Ovary (tissue), 7 donors: ENCODE measurements at regions not wholly inside any gene's neighbourhood (a gene's known extent, or its start where the extent isn't known, plus 50 kb on each side); places are given as distances from the start of the nearest gene placed in this dataset.

Source experiments
- DNase-seq, 5 donors: peaks; one replicate each; pipeline ENCODE4 v3.0.0-alpha.2; 2019 to 2020
- H3K27ac ChIP-seq, 2 donors: fragments of 200-600 bp; one replicate each; pipeline versions ENCODE4 v1.5.1 to v1.8.0; 2019 to 2022
- H3K27me3 ChIP-seq: fragments of 200-600 bp; one replicate; pipeline ENCODE4 v1.8.0; 2022
- H3K36me3 ChIP-seq: fragments of 200-600 bp; sonication (generic); one replicate; pipeline ENCODE4 v1.5.1; 2019
- H3K4me1 ChIP-seq: one replicate; pipeline ENCODE4 v1.8.1; 2013; ENCODE audit warnings: mild to moderate bottlenecking, moderate library complexity; ENCODE audit not compliant: insufficient read depth
- H3K4me3 ChIP-seq: fragments of 200-600 bp; sonication (generic); one replicate; pipeline ENCODE4 v1.5.1; 2017
- H3K9me3 ChIP-seq, 2 donors: fragments of 200-600 bp in 1 of 2; sonication (generic) in 1 of 2; one replicate each; pipeline versions ENCODE4 v1.5.1 to v1.8.1; 2013 to 2019; ENCODE audit warnings: mild to moderate bottlenecking in 1 of 2, moderate library complexity in 1 of 2
- CTCF ChIP-seq, 3 donors: fragments of 450-650 bp in 2 of 3; fragments of 200-600 bp in 1 of 3; IDR thresholded peaks; one replicate each; pipeline versions ENCODE4 v1.5.1 to v1.8.0; 2016 to 2022; ENCODE audit warnings: antibody characterized with exemption in 3 of 3, mild to moderate bottlenecking in 1 of 3
- EP300 ChIP-seq: sonication (generic); formaldehyde crosslinking; IDR thresholded peaks from one replicate; pipeline ENCODE4 v1.6.1; 2017; ENCODE audit warnings: antibody characterized with exemption
- POLR2A ChIP-seq: fragments of 450-650 bp; IDR thresholded peaks from one replicate; pipeline ENCODE4 v1.6.1; 2017; ENCODE audit warnings: antibody characterized with exemption, mild to moderate bottlenecking, moderate library complexity
- WGBS, 3 donors: extraction: QIAGEN DNeasy Blood & Tissue Kit in 1 of 3; methylation state at CpG; one replicate each; pipeline versions ENCODE4 v1.1.5 to v1.1.7; 2013 to 2017; 5-methylcytosine and 5-hydroxymethylcytosine counted together
- intact Hi-C, 4 donors: fragments of 100-400 bp; cut with DNase I; formaldehyde crosslinking; loops; one replicate each; pipeline versions ENCODE4 v1.11.0 to v1.15.1; 2022 to 2023
- donor health status: DM: no; HTN: no; CAD: no; lungs with moderate emphysema.
- donor health status: DM: no; HTN: no; CAD: no.
- donor health status: Bipolar disorder and iron deficiency.
- donor health status: DM: no; HTN: no; CAD: no.
- donor health status: DM: yes; HTN: yes; CAD: no.

- Histone ChIP-seq H3K9me3 (no peaks in the 10 kb centered on the region), H3K4me1 (no peaks in the 10 kb centered on the region), H3K4me3 (no peak overlapping the region), H3K27ac (no peak overlapping the region), H3K36me3 (no peaks in the 10 kb centered on the region), H3K27me3 (no peaks in the 10 kb centered on the region)
- WGBS, 3 donors = 50 to 51% (median 51%) methylated on average over 2 of the region's 2 CpGs
- DNase-seq = no peak
- intact Hi-C loops = no loop called here
- no peak for TF ChIP-seq CTCF (IDR thresholded peaks at IDR 0.05)
- no peak for TF ChIP-seq EP300
- TF ChIP-seq POLR2A = no peak
Observed at GRCh38 chrX:139106069-139106468, 394.6 kb upstream of the FGF13 start.

- no peaks in the 10 kb centered on the region for H3K36me3 ChIP-seq
- H3K27me3 ChIP-seq = no peaks in the 10 kb centered on the region
- no peak overlapping the region for H3K27ac ChIP-seq
- DNase-seq = no peak
- intact Hi-C loops = no loop called here
- TF ChIP-seq CTCF (IDR thresholded peaks at IDR 0.05) = no peak
- TF ChIP-seq POLR2A = no peak
- no peak for TF ChIP-seq EP300
- WGBS, 3 donors = 56 to 59% (median 57%) methylated on average over 6 of the region's 6 CpGs
- H3K9me3 ChIP-seq = no peaks in the 10 kb centered on the region
- H3K4me1 ChIP-seq = no peaks in the 10 kb centered on the region
- H3K4me3 ChIP-seq = no peak overlapping the region
Observed at GRCh38 chrX:139094671-139095592, 383.4 kb upstream of the FGF13 start.

GRCh38 chrX:139093201-139093600, 381.7 kb upstream of the FGF13 start:
- no peak for TF ChIP-seq CTCF (IDR thresholded peaks at IDR 0.05)
- TF ChIP-seq EP300 = no peak
- no peak for TF ChIP-seq POLR2A
- H3K27ac ChIP-seq = no peak overlapping the region
- 70 to 83% (median 78%) methylated on average over 3 of the region's 3 CpGs for WGBS, 3 donors

GRCh38 chrX:139091878-139092277, 380.4 kb upstream of the FGF13 start:
- H3K4me1 ChIP-seq = no peaks in the 10 kb centered on the region
- WGBS, 3 donors = 64 to 73% (median 73%) methylated on average over 3 of the region's 3 CpGs
- no peaks in the 10 kb centered on the region for H3K27me3 ChIP-seq
- no peaks in the 10 kb centered on the region for H3K9me3 ChIP-seq
- TF ChIP-seq EP300 (no peak), POLR2A (no peak), CTCF (IDR thresholded peaks at IDR 0.05) (no peak)
- intact Hi-C loops = no loop called here
- DNase-seq = no peak
- H3K4me3 ChIP-seq = no peak overlapping the region
- no peaks in the 10 kb centered on the region for H3K36me3 ChIP-seq
- no peak overlapping the region for H3K27ac ChIP-seq

More at GRCh38 chrX:139093201-139093600, 381.7 kb upstream of the FGF13 start:
- Histone ChIP-seq H3K36me3 (no peaks in the 10 kb centered on the region), H3K4me3 (no peak overlapping the region), H3K27me3 (no peaks in the 10 kb centered on the region), H3K9me3 (no peaks in the 10 kb centered on the region), H3K4me1 (no peaks in the 10 kb centered on the region)
- intact Hi-C loops = no loop called here
- no peak for DNase-seq
